GM19395 (cell line): ENCODE measurements at regions not wholly inside any gene's neighbourhood (a gene's known extent, or its start where the extent isn't known, plus 50 kb on each side); places are given as distances from the start of the nearest gene placed in this dataset.
A peak's percentile ranks its signal among the peaks of the same experiment; 100 is the strongest.
"Not testable (repeated sequence)": the region's sequence is repeated elsewhere in the genome, so short reads cannot be mapped to it uniquely, and the experiment has no call there.

ENCODE experiments used
- ATAC-seq: cut with Tn5 transposase; IDR thresholded peaks from one replicate; pipeline ENCODE4 v1.9.1; 2021; ENCODE audit warnings: mild to moderate bottlenecking, moderate library complexity; ENCODE audit not compliant: unreplicated experiment

DNA sequence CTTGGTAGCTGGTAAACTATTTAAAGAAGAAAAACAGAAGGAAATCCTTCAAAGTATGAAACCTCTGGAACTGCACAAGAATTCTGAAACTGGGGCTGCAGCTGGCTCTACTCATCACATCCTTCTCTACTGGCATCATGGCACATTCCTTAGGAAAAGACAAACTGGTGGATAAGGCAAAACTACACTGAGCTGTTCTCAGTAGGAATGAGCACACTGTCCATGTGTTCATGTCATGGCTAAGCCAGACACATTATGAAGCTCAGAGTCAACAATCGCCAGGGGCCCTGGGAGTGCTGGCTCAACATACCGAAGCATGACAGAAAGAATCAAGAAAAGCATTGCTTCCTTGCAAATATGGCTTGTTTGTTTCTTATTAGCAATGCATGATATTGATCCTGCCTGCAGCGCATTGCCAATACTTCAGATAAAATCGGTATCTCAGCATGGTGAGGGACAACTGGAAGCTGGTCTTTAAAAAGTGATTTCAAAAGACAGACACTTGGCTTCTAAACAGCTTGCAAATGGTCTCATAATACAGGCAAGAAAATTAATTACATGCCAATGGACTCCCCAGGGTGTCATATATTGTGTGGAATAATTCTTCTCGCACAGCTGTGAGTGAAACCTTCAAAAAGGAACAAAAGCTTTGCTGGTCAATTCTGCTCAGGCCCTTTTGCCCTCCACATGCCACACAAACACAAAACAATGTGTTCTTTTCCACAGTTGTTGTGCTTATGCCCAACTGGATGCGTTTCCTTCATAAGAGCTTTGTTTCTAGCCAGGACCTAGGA, 300.2 kb upstream of the VCX start:
- no peak for ATAC-seq

DNA sequence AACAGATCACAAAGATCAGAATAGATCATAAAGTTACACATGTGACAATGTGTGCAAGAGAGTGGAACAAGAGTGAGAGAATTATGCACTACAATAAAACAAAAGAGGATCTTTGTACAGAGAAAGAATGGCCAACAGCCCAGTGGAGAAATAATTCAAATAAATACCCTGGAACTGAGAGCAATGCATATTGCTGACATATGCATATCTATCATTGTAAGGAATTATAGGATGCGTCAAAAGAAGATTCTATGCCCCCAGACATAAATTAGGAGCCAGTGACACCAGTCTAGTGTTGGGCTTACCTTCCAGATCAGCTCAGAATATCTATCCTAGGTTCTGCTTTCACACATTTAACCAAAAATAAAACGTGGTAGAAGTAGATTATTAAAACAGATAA, 320.1 kb upstream of the VCX start:
- no peak for ATAC-seq

DNA sequence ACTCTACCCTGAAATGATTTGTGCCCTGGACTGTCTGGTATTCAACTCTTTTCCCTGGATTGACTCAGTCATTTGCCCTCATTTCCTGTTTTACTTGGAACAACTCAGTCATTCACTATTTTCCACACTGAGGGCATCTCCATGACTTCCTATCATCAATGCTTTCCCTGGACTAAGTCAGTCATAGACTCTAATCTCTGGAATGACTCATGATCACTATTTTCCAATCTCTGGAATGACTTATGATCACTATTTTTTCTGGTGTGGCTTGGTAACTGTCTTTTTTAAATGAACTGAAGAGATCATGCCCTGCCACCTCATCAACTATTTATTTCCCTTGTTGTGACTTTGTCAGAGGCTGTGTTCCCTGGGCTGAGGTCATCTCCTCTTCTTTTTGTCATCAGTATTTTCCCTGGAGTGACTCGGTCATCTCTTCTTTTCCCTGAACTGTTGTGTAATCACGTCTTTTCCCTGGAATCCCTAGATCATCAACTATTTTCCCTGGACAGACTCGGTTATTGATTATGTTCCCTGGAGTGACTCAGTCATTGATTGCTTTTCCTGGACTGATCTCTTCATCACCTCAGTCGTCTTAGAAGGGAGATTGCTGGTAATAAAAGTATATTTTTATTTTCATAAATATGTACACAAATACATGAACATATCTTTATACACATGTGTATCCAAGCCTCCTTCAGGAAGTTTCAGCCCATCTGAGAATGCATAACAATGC, 327.1 kb upstream of the VCX start:
- ATAC-seq, result no peak

DNA sequence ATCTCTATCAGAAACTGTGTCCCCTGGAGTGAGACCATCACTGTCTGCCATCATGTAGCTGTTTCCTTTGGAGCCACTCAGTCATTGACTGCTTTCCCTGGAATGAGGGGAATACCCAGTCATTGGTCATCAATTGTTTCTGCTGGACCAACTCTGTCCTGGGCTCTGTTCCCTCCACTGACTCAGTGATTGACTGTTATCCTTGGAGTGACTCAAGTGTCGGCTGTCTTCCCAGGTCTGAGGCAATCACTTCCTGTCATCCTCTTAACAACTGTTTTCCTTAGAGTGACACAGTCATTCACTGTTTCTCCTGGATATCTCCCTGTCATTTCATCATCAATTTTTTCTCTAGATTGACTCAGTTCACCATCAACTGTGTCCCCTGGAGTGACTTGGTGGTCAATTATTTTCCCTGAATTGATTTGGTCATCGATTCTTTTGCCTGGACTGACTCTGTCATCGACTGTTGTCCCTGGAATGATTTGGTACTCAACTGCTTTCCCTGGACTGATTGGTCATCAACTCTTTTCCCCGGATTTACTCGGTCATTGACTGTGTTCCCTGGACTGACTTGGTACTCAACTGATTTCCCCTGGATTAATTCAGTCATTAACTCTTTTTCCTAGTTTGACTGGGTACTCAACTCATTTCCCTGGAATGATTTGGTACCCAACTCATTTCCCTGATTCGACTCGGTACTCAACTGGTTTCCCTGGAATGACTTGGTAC, 327.9 kb upstream of the VCX start:
- ATAC-seq, result no peak

DNA sequence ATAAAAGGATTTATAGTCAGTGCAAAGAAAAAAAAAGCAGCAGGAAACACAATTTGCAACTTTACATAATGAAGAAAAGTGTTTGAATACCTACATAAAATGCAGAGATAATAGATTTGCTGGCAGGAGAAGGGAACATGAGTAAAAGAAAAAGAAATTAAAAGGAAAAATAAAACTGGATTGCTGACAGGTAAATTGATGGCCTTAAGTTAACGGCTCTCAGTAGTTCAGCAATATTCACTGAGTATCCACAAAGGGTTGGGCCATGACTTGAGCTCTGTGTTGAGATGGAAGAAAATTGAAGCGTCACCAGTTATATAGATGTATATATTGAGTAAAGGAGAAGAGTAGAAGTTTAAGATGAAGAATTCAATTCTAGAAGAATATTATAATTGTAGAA, 330.1 kb upstream of the VCX start:
- no peak for ATAC-seq

DNA sequence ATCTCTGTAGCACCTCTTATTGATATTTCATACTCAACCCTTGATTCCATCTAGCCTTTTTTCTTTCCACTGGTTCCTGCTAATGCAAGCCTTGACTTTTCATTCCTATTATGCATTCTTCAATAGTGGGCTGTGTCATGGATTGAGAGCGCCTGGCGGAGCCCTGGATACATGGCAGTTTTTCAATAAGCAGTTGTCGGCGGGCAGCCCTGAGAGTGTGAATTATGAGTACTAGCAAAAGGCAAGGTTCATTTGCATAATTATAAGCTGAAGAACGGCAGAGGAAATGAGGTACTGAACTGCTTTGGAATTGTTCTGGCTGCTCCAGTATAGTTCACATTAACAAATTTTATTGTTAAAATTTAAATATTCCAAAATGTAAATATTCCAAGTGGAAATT, 339.7 kb upstream of the VCX start:
- no peak for ATAC-seq

DNA sequence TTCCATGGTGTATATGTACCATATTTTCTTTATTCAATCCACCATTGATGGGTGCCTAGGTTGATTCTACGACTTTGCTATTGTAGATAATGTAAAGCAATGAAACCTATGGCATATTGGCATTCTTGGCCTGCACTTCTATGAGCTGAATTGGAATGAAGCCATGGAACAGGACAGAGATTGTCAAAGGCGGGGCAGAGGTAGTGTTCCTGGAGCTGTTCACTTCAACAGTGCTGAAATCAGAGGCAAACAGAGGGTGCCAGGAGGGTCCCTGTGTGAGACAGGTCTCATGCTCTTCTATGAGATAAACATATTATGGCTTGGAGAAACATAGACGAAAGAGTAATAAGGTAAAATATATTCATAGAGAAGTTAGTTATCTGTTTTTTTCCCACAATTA, 342.6 kb upstream of the VCX start:
- no peak for ATAC-seq

DNA sequence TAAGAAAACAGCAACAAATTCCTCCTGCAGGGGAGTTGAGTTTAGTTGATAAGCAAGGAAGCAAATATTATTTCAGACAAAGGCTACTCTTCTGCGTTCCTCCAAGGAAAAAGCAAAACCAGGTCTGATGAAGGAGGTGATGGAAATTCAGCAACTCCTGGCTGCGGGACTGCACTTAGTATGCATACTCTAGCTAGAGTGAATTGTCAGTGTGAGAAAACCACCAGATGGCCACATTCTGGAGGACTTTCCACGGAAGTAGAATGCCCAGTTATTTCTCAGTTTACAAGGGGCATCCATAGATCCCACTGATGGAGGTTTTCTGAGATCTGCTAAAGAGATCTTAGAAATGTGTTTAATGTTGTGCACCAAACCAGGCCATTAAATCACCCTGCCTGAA, 338.6 kb upstream of the PUDP start:
- no peak for ATAC-seq

DNA sequence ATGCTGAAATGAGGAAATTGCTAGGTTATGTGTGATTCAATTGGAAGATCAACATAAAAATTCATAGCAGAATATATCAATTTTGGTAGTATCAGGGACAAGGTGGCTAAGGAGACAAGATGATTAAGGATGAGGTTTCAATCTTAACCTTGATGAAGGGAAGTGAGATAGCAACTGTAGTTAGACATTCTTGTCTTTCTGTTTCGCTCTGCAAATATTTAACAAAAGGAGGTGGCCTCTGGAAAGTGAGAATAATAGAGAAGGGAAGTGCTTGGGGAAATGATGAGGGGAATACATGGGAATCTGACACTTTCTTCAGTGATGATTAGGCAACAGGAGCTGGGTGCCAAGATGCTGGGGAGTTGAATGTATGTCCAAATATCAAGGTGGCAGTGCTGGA, 337.1 kb upstream of the PUDP start:
- ATAC-seq, result no peak

DNA sequence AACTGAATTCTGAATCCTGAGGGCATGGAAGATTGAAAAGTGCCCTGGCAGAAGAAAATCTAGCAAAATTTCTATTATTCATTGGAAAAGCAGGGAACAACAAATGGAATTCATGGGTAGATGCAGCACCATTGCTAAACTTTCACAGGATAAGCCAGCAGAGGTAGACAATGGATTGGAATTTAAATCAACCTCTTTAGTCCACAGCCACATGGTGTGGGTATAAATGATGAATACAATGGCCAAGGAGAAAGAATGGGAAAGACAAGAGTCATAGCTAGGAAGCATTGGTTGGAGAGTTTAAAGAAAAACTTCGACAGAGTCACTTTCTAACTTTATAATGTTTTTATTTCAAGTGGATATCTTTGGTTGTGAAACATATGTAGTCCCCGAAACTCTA, 332.8 kb upstream of the PUDP start:
- no peak for ATAC-seq

DNA sequence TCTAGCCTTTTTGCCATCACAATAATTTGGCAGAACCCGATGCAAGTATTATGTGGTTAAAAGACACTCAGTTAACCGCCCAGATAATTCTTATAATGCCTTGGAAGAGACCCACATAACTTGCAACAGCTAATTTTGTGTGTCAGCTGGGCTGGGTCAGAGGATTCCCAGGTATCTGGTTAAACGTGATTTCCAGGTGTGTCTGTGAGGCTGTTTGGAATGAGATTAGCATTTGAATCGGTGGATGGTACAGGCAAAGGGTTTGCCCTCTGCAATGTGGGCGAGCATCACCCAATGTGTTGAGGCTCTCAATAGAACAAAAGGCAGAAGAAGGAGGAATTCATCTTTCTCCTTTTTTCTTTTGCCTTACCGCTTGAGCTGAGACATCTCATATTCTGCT, 314.2 kb upstream of the PUDP start:
- ATAC-seq, result no peak

DNA sequence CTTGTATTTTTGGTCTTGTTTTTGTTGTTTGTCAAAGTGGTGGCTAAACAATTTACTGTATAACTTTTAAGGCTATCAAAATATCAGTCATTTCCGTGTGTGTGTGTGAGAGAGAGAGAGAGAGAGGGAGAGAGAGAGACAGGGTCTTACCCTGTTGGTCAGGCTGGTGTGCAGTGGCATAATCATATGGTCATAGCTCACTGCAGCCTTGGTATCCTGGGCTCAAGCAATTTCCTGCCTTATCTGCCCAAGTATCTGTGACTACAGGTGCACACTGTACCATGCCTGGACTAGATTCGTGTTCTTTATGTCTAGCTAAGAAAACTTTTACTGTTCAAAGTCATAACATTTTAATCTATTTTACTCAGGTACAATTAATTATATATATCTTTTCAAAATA, 313.1 kb upstream of the PUDP start:
- not testable (repeated sequence) for ATAC-seq

DNA sequence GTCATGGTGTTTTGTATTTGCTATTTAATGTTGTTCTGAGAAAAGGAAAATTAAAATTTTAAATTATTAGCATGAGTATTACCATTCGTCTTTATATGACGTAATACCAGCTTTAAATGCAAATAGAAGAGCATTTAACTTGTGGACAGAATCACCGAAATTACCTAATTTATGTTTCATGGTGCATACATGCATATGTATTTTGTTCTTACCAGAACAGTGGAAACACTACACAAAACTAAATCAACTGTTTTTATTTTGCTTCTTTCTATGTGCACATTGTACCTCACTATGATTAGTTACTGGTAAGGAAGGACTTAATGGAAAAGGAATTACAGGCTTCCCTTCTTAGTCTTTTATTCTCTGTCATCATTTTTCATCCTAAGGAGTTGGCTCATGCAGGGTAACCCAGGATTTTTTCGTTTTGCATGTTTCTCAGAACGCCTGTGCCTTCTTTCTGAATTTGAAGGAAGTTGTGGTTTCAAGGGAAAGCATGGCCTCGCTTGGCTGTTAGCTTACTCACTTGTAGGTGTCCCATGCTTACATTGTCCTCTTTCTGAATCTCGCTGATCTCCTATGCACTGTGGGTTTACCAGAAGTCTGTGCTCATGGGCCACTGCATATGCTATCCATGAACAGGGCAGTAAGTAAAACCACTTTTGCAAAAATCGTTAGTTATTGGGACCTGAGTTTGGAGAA, 300.0 kb upstream of the PUDP start:
- ATAC-seq, result no peak

DNA sequence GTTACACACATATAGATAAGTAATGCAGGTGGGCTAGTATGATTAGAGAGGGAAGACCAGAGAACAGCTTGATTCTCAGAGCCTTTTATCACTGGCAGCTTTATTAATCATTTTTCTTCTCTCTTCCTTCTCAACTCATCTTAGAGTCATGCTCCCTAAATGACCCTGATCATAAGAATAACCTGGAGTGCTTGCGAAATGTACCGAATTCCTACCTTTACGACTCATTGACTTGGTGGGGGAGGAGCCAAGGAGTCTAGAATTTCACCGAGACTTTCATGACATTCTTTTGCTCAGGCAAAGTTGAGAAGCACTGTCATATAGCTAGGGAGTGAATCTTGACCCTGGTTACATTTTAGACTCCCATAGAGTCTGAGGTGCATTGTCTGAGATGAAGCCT, 298.9 kb upstream of the PUDP start:
- ATAC-seq, result no peak

DNA sequence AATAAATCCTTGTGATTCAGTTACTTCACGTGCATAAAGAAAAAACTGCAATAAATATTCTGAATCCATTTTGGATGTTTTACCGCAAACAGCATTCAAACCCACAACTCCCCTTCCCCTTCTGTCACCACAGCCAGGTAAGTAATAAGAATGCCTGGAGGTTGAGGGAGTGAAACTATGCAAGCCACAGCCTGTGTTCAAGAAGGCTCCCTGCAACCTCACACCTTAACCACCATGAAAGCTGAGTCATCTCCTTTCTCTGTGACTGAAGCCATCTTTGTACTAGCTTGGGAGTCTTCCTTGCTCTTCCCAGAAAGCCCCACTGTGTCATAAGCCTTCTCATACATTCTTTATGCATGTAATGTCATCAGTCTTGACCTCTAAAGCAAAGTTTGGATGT, 297.0 kb upstream of the PUDP start:
- ATAC-seq, result peak; percentile 98

DNA sequence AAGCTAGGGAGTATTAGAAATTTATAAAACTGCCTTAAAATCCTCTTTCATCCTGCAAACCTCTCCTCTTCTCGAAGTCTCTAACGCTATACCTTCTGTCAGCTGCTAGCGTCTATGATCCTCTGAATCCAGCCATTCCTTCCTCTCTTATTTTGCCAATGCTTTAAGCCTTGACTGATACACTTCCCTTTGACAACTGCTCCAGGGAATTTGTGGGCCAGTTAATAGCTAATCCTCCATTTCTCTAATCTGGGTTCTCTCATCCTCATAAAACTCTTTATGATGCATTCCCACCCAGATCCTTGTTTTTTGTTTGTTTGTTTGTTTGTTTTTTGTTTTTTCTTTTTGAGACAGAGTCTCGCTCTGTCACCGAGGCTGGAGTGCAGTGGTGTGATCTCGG, 293.6 kb upstream of the PUDP start:
- no peak for ATAC-seq

DNA sequence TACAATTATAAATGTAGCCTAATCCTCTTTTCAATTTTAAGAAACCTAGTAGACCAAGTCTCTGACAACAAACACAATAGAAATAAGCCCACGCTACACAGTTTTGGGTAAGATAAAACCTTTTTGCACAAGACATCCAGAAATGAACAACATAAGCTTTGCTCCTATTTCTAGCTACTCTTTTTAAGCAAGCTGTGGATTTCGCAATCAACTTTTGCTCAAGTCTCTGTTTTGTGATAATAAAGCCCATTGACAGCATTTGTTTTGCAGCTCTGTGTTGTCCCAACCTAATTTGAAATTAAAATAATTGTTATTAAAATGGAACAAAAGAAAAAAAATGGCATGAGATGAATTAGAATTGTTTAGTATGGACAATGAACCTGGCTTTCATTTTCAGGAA, 287.9 kb upstream of the PUDP start:
- no peak for ATAC-seq

DNA sequence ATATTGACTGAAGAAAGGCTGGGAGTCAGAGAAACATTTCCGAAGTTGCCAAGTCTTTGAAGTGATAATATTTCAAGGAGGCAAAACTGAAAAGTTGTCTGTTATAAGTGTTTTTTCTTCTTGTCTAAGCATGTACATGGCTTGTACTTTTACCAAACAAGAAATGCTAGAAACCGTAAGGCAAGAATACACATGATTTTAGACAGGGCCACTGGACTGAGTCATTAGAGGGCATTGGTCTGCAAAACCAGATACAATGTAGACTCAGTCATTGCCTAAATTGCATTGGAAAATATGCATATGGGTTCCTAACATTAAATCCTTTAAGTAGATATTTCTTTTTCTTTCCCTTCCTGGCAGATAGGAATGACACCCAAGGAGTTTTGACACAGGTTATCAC, 284.9 kb upstream of the PUDP start:
- ATAC-seq, result no peak

DNA sequence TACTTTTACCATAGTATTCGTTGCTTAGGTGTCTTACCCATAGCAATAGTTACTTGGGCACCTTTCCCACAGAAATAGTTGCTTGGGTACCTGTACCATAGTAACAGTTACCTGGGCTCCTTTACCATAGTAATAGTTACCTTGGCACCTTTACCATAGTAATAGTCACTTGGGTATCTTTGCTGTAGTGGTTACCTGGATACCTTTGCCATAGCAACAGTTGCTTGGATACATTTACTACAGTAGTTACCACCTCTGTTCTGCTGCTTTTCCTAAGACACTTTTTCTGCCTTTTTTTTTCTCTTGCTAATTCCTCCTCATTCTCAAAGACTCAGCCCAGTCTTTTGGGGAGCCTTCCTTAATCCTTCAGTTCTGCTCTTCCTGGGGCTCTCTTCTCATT, 272.8 kb upstream of the PUDP start:
- ATAC-seq, result no peak

DNA sequence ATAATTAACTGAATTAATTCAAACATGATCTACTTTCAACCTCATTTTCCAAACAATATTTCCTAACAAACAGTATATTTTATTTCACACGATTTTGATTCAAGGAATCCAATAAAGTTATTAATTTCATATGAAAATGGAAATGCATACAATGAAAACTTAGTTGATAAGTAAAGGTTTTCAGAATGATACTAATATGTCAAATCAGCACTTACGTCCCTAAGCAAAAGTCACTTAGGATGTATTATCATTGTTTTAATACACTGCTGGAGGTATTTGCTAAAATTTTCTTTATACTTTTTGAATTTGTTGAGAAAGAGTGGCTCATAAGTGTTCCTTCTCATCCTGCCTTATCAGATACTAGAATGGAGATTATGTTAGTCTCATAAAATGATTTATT, 266.8 kb upstream of the PUDP start:
- ATAC-seq, result no peak

DNA sequence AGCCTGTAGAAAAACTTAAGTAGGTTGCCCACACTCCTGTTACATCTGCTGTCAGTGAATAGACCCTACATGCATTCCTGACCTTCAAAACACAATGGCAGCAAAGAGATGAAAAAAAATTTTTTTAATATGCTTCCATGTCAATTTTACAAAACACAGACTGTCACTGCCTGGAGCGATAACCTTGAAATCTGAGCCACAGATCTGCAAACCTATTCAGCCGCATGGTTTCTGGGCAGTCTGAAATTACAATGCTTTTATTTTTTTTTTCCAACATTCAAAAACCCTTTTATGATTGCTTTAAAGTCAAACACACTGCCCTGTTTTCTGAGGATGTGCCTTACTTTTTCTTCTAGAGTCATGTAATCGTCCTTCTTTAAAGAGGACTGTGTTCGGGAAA, 264.9 kb upstream of the PUDP start:
- no peak for ATAC-seq
